A673 (cell line): ENCODE measurements at regions not wholly inside any gene's neighbourhood (a gene's known extent, or its start where the extent isn't known, plus 50 kb on each side); places are given as distances from the start of the nearest gene placed in this dataset.
A peak's percentile ranks its signal among the peaks of the same experiment; 100 is the strongest.
"Not testable (repeated sequence)": the region's sequence is repeated elsewhere in the genome, so short reads cannot be mapped to it uniquely, and the experiment has no call there.

Experiments
- BruUV-seq: library from RNA; stranded (reverse); fragments of 400-500 nt; replicated peaks from 2 replicates; lab custom pipeline; 2021; lab: Mats Ljungman, UMichigan
- CTCF ChIA-PET: fragments of 300-600 bp; sonication (Branson Sonifier 250); formaldehyde crosslinking; loops from one replicate; lab custom pipeline; 2022; ENCODE audit warnings: antibody characterized with exemption; lab: Charles Lee
- POLR2A ChIA-PET: fragments of 300-600 bp; sonication (Branson Sonifier 250); formaldehyde crosslinking; loops from one replicate; lab custom pipeline; 2022; ENCODE audit warnings: antibody characterized with exemption; ENCODE audit not compliant: low non-redundant PET; lab: Charles Lee
- DNase-seq: peaks from one replicate; pipeline ENCODE4 v3.0.0-alpha.2; 2015; ENCODE audit warnings: low spot score
- H3K27ac ChIP-seq: fragments of 200-600 bp; sonication (generic); 2 replicates; pipeline ENCODE4 v1.5.1; 2016; ENCODE audit warnings: mixed run types, low read depth, mild to moderate bottlenecking, mixed read lengths, antibody characterized with exemption, low read length; ENCODE audit not compliant: poor library complexity, severe bottlenecking
- H3K27me3 ChIP-seq: fragments of 200-600 bp; sonication (generic); replicated peaks from 2 replicates; pipeline ENCODE4 v1.6.1; 2017; ENCODE audit warnings: mixed run types, low read depth, mild to moderate bottlenecking, mixed read lengths, antibody characterized with exemption, low read length; ENCODE audit not compliant: insufficient read depth, poor library complexity
- H3K36me3 ChIP-seq: fragments of 200-600 bp; sonication (generic); 2 replicates; pipeline ENCODE4 v1.6.1; 2016; ENCODE audit warnings: mixed run types, mild to moderate bottlenecking, mixed read lengths, antibody characterized with exemption, low read length; ENCODE audit not compliant: insufficient read depth, poor library complexity, severe bottlenecking
- H3K4me1 ChIP-seq: fragments of 200-600 bp; sonication (generic); 2 replicates; pipeline ENCODE4 v1.6.1; 2017; ENCODE audit warnings: mixed run types, mild to moderate bottlenecking, mixed read lengths, antibody characterized with exemption, low read length; ENCODE audit not compliant: insufficient read depth, poor library complexity, severe bottlenecking
- H3K4me3 ChIP-seq: fragments of 200-600 bp; sonication (generic); 2 replicates; pipeline ENCODE4 v1.5.1; 2016; ENCODE audit warnings: low read depth, mixed run types, mild to moderate bottlenecking, mixed read lengths, low read length; ENCODE audit not compliant: poor library complexity, severe bottlenecking
- H3K9me3 ChIP-seq: fragments of 200-600 bp; sonication (generic); 2 replicates; pipeline ENCODE4 v1.6.1; 2016; ENCODE audit warnings: mixed run types, low read depth, mild to moderate bottlenecking, mixed read lengths, antibody characterized with exemption, low read length; ENCODE audit not compliant: poor library complexity, severe bottlenecking
- EZH2 ChIP-seq: fragments of 200-600 bp; sonication (generic); IDR thresholded peaks from 2 replicates; pipeline ENCODE4 v1.6.1; 2017; ENCODE audit warnings: borderline replicate concordance, low read depth, mild to moderate bottlenecking, mixed read lengths, antibody characterized with exemption, low read length; ENCODE audit not compliant: poor library complexity, severe bottlenecking
- intact Hi-C: fragments of 100-400 bp; cut with micrococcal nuclease; formaldehyde crosslinking; loops from one replicate; pipeline ENCODE4 v1.10.0; 2022; ENCODE audit not compliant: unreplicated experiment
- TF ChIP-seq, protein P1 (sequence below): fragments of 300-800, 200-600 bp; sonication (generic); conservative IDR thresholded peaks from 2 replicates; pipeline ENCODE4 v1.5.1; 2017; ENCODE audit warnings: low read depth, mild to moderate bottlenecking, antibody characterized with exemption, low read length, moderate library complexity, mixed read lengths

DNA sequence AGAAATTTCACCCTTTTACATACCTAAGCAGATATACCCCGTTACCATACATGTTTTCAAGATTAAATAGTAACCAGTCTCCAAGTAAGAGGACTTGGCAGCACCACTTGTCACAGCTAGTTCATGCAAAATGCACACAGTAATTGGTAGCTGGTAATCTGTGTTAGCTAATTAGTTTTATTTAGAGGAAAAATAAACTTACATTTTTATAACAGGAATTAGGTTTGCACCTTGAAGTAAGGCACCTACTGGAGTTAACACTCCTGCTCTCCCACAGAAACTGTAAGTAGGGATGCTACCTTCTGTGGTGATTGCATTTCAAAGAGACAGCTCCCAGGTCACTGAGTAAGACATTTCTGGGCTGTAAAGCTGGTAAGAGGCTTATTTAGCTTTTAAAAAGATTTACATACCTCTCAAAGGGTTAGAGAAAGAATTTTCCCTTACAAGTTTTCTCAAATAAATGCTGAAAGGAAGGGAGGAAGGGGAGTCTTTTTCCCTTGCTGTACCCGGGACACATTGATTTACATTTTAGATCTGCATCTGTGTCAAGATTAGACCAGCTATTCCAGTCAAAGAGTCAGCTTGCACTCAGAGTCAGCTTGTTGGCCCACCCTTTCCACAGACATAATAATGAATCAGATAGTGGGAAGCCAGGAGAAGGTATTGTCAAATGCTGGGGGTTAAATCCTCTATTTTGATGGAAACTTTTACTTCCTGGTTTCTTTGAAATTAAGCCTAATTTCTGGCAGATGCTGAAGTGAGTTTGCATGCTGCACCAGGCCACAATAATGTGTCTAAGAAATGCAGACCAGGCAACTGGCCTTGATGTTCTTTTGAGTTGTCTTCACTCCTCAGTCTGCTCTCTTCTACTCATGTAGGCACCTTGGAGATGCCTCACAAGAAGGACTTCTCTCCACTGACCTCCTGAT lies 77.6 kb upstream of the CHD2 start:
- no peaks in the 10 kb centered on the region for H3K36me3 ChIP-seq
- no peaks in the 10 kb centered on the region for H3K9me3 ChIP-seq
- H3K27ac ChIP-seq, result peak overlapping the region; percentile 65
- no TSS peak for BruUV-seq
- H3K27me3 ChIP-seq, result no peaks in the 10 kb centered on the region
- peaks cover 54% of the 10 kb centered on the region for H3K4me1 ChIP-seq
- TF ChIP-seq EZH2, result no peak
- TF ChIP-seq, protein P1, sequence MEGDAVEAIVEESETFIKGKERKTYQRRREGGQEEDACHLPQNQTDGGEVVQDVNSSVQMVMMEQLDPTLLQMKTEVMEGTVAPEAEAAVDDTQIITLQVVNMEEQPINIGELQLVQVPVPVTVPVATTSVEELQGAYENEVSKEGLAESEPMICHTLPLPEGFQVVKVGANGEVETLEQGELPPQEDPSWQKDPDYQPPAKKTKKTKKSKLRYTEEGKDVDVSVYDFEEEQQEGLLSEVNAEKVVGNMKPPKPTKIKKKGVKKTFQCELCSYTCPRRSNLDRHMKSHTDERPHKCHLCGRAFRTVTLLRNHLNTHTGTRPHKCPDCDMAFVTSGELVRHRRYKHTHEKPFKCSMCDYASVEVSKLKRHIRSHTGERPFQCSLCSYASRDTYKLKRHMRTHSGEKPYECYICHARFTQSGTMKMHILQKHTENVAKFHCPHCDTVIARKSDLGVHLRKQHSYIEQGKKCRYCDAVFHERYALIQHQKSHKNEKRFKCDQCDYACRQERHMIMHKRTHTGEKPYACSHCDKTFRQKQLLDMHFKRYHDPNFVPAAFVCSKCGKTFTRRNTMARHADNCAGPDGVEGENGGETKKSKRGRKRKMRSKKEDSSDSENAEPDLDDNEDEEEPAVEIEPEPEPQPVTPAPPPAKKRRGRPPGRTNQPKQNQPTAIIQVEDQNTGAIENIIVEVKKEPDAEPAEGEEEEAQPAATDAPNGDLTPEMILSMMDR, result no peak
- no peak overlapping the region for H3K4me3 ChIP-seq
- intact Hi-C loops, result no loop called here
- ChIA-PET POLR2A (no interaction called here), CTCF (no interaction called here)
- no peak for DNase-seq

GRCh38 chr15:92825985-92826384 lies 74.1 kb upstream of the CHD2 start:
- TF ChIP-seq, protein P1, result no peak
- no peak for TF ChIP-seq EZH2
- no peak overlapping the region for H3K27ac ChIP-seq
- CTCF ChIA-PET, result no interaction called here

GRCh38 chr15:92827991-92828390 lies 72.1 kb upstream of the CHD2 start:
- H3K4me1 ChIP-seq, result peaks cover 38% of the 10 kb centered on the region
- BruUV-seq, H3K27me3 ChIP-seq, H3K36me3 ChIP-seq, DNase-seq, H3K9me3 ChIP-seq, H3K27ac ChIP-seq, CTCF ChIA-PET, H3K4me3 ChIP-seq, POLR2A ChIA-PET, intact Hi-C loops: not testable (repeated sequence)

More at GRCh38 chr15:92825985-92826384, 74.1 kb upstream of the CHD2 start:
- Histone ChIP-seq H3K4me3 (no peak overlapping the region), H3K27me3 (no peaks in the 10 kb centered on the region), H3K4me1 (peaks cover 37% of the 10 kb centered on the region), H3K9me3 (no peaks in the 10 kb centered on the region), H3K36me3 (no peaks in the 10 kb centered on the region)
- no TSS peak for BruUV-seq
- POLR2A ChIA-PET, result no interaction called here
- intact Hi-C loops, result no loop called here
- no peak for DNase-seq
